ENCODE measurements at regions not wholly inside any gene's neighbourhood (a gene's known extent, or its start where the extent isn't known, plus 50 kb on each side); places are given as distances from the start of the nearest gene placed in this dataset.
A peak's percentile ranks its signal among the peaks of the same experiment; 100 is the strongest.

DNA sequence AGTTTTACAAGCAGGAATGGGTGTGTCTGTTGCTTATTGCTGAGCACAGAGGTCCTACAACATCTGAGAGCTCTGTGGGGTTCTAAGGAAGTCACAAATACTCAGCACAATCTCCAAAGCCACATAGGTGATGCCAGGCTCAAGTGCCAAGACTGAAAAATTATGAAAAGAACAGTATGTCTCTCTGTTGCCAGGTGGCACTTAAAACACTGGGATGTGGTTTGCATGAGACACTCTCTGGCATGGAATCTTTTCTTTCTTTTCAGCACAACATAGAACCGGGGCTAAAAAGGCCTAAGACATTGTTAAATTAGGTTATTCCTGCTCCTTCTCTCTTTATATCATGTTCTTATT is 127.3 kb upstream of the PRICKLE2 start:
- H3K4me3 ChIP-seq = no peak overlapping the region
- no peaks in the 10 kb centered on the region for H3K27me3 ChIP-seq
- no peaks in the 10 kb centered on the region for H3K36me3 ChIP-seq
- peak in 1 of 2 donors; percentile 31 for ATAC-seq (ENCODE audit: low FRiP score in 2 of 2)
- no peaks in the 10 kb centered on the region for H3K9me3 ChIP-seq
- DNase-seq = no peak
- no peak for TF ChIP-seq EP300 (IDR thresholded peaks at IDR 0.05)
- TF ChIP-seq, protein P1, sequence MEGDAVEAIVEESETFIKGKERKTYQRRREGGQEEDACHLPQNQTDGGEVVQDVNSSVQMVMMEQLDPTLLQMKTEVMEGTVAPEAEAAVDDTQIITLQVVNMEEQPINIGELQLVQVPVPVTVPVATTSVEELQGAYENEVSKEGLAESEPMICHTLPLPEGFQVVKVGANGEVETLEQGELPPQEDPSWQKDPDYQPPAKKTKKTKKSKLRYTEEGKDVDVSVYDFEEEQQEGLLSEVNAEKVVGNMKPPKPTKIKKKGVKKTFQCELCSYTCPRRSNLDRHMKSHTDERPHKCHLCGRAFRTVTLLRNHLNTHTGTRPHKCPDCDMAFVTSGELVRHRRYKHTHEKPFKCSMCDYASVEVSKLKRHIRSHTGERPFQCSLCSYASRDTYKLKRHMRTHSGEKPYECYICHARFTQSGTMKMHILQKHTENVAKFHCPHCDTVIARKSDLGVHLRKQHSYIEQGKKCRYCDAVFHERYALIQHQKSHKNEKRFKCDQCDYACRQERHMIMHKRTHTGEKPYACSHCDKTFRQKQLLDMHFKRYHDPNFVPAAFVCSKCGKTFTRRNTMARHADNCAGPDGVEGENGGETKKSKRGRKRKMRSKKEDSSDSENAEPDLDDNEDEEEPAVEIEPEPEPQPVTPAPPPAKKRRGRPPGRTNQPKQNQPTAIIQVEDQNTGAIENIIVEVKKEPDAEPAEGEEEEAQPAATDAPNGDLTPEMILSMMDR (IDR thresholded peaks at IDR 0.05) = no peak
- no peak for TF ChIP-seq POLR2AphosphoS5 (IDR thresholded peaks at IDR 0.05)
- no peak for TF ChIP-seq POLR2A (IDR thresholded peaks at IDR 0.05)
- 33 to 56% methylated on average over 1 of the region's 1 CpG for WGBS, 2 donors
- peaks cover 29 to 49% (median 45%) of the 10 kb centered on the region in 4 donors for H3K4me1 ChIP-seq
- peak overlapping the region; percentile 54 to 76 (median 68) for H3K27ac ChIP-seq

DNA sequence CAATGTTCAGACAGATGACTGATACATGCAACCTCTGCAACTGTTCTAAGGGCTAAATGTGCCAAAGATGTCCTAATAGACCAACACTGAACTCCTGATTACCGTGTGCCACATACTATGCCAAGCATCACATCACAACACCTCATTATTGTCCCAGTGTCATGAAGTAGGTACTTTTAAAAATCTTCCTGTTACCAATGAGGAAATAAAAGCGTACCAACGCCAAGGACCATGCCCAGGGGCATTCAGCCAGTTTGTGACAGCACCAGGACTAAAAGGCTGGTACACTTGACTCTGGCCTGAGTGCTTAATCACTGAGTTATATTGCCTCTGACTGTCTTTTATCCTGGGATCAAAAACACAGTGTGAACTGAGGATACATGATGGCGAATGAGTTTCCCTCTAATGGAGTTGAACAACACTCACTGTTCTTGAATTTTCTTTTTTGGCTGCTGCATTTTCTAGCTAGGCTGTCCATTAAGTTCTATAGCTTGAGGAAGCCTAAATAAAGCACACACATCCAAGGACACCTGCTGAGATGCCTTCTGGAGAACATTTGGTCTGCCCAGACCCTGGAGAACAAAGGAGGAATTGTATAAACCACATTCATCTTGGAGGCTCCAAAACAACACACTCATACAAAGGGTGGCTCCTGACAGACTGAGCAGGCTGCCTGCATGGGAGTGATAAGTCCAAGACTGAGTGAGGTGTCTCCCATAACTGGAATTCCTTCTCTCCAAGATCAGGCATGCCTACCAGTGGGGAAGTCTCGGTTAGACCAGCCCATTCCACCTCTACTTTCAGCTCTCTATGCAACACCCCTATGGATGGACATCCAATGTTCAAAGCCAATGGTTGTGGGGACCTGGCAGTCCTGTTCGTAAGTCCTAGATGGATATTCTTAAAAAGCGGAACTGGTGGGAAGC is 126.7 kb upstream of the PRICKLE2 start:
- Histone ChIP-seq H3K27ac (peak overlapping the region; percentile 54 to 76 (median 68)), H3K9me3 (no peaks in the 10 kb centered on the region), H3K27me3 (no peaks in the 10 kb centered on the region), H3K4me3 (no peak overlapping the region), H3K36me3 (no peaks in the 10 kb centered on the region), H3K4me1 (peaks cover 29 to 49% (median 45%) of the 10 kb centered on the region in 4 donors)
- TF ChIP-seq, protein P1 (IDR thresholded peaks at IDR 0.05) = no peak
- TF ChIP-seq POLR2AphosphoS5 (IDR thresholded peaks at IDR 0.05) = peak in 1 of 2 donors; percentile 17
- peak in 1 of 2 donors; percentile 75 for DNase-seq
- WGBS, 2 donors = 56 to 60% methylated on average over 7 of the region's 7 CpGs
- ATAC-seq (ENCODE audit: low FRiP score in 2 of 2) = peak; percentile 18 to 75

DNA sequence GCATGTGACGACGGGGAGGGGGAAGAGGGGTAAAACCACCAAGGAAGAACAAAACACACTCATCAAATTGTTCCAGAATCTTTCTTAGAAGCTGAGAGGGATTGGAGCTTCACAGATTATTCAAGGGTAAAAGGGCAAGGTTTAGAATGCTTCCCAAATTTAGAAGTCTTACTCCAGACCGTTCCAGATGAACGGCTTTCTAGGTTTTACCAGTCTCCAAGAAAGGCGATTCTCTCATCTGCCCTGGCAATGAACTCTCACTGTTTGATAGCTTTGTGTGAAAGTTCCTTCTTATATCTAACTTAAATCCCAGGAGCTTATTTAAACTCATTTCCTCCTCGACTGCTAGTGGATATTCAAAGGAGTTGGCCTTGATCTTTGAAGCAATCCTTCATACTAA is 124.3 kb upstream of the PRICKLE2 start:
- Histone ChIP-seq H3K36me3 (no peaks in the 10 kb centered on the region), H3K9me3 (no peaks in the 10 kb centered on the region), H3K4me3 (no peak overlapping the region), H3K4me1 (peaks cover 38 to 55% (median 47%) of the 10 kb centered on the region in 4 donors), H3K27me3 (no peaks in the 10 kb centered on the region), H3K27ac (no peak overlapping the region)
- TF ChIP-seq, protein P1 (IDR thresholded peaks at IDR 0.05) = no peak
- TF ChIP-seq EP300 (IDR thresholded peaks at IDR 0.05) (no peak), POLR2AphosphoS5 (IDR thresholded peaks at IDR 0.05) (no peak), POLR2A (IDR thresholded peaks at IDR 0.05) (no peak)
- DNase-seq (no peak), ATAC-seq (ENCODE audit: low FRiP score in 2 of 2) (no peak)
- WGBS, 2 donors = 64 to 70% methylated on average over 6 of the region's 6 CpGs

DNA sequence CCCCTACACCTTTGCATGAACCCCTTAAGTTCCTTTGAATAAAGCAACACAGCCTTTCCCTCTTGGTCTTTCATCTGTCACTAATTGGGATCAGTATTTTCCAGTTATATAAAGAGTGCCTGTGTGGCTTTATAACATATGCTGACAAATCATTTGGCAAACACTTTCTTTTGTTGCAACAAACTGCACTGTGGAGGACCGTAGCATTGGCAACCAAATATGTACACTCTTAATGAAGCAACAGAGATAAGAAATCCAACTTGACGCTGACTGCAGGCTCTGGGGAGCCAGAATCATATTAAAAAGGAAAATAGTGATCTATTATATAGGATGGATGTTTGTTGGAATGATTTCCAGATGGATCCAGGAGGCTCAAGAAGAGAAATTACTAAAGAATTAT is 120.1 kb upstream of the PRICKLE2 start:
- DNase-seq (peak in 1 of 2 donors; percentile 31), ATAC-seq (ENCODE audit: low FRiP score in 2 of 2) (peak; percentile 79 to 80)
- Histone ChIP-seq H3K36me3 (no peaks in the 10 kb centered on the region), H3K9me3 (no peaks in the 10 kb centered on the region), H3K4me3 (no peak overlapping the region), H3K4me1 (peaks cover 32 to 51% (median 41%) of the 10 kb centered on the region in 4 donors), H3K27me3 (no peaks in the 10 kb centered on the region), H3K27ac (peak overlapping the region; percentile 42 to 73 (median 67))
- TF ChIP-seq EP300 (IDR thresholded peaks at IDR 0.05) = peak in 1 of 4 donors; percentile 35
- peak in 1 of 2 donors; percentile 73 for TF ChIP-seq POLR2AphosphoS5 (IDR thresholded peaks at IDR 0.05)
- TF ChIP-seq, protein P1 (IDR thresholded peaks at IDR 0.05) = no peak
- WGBS, 2 donors = 25 to 32% methylated on average over 2 of the region's 2 CpGs

All from upper lobe of left lung (tissue), 6 donors.